ENCODE measurements at regions not wholly inside any gene's neighbourhood (a gene's known extent, or its start where the extent isn't known, plus 50 kb on each side); places are given as distances from the start of the nearest gene placed in this dataset.
A peak's percentile ranks its signal among the peaks of the same experiment; 100 is the strongest.

GRCh38 chr20:10893321-10893720, 219.5 kb upstream of the JAG1 start:
- intact Hi-C loops (cut with DNase I) = no loop called here
- WGBS = 79% methylated on average over 3 of the region's 3 CpGs

GRCh38 chr20:10897336-10897735, 223.5 kb upstream of the JAG1 start:
- peaks cover 0 to 6% (median 5%) of the 10 kb centered on the region in 4 donors for H3K4me1 ChIP-seq
- TF ChIP-seq EP300 (IDR thresholded peaks at IDR 0.05) (no peak), POLR2A (IDR thresholded peaks at IDR 0.05; ENCODE audit: low read depth) (no peak), POLR2AphosphoS5 (IDR thresholded peaks at IDR 0.05) (no peak), CTCF (IDR thresholded peaks at IDR 0.05) (no peak)
- no peak overlapping the region for H3K4me3 ChIP-seq
- no peak overlapping the region for H3K27ac ChIP-seq (replicated peaks in 1 of 4)
- no peak for DNase-seq (ENCODE audit: extremely low spot score)
- intact Hi-C loops (cut with DNase I) = no loop called here
- WGBS = 79% methylated on average over 1 of the region's 1 CpG
- H3K36me3 ChIP-seq = no peaks in the 10 kb centered on the region
- no peaks in the 10 kb centered on the region for H3K9me3 ChIP-seq
- no peaks in the 10 kb centered on the region for H3K27me3 ChIP-seq

More at GRCh38 chr20:10893321-10893720, 219.5 kb upstream of the JAG1 start:
- TF ChIP-seq CTCF (IDR thresholded peaks at IDR 0.05) = no peak
- no peak overlapping the region for H3K27ac ChIP-seq (replicated peaks in 1 of 4)
- H3K27me3 ChIP-seq = no peaks in the 10 kb centered on the region
- no peak for DNase-seq (ENCODE audit: extremely low spot score)
- no peak overlapping the region for H3K4me3 ChIP-seq
- no peaks in the 10 kb centered on the region for H3K4me1 ChIP-seq
- H3K9me3 ChIP-seq = no peaks in the 10 kb centered on the region
- no peaks in the 10 kb centered on the region for H3K36me3 ChIP-seq

- 63% methylated on average over 1 of the region's 1 CpG for WGBS
- Histone ChIP-seq H3K36me3 (no peaks in the 10 kb centered on the region), H3K4me1 (peaks cover 0 to 7% (median 5%) of the 10 kb centered on the region in 4 donors), H3K27ac (replicated peaks in 1 of 4) (no peak overlapping the region), H3K9me3 (no peaks in the 10 kb centered on the region), H3K27me3 (no peaks in the 10 kb centered on the region), H3K4me3 (no peak overlapping the region)
- TF ChIP-seq CTCF (IDR thresholded peaks at IDR 0.05) = no peak
- TF ChIP-seq EP300 (IDR thresholded peaks at IDR 0.05) = no peak
- no peak for TF ChIP-seq POLR2A (IDR thresholded peaks at IDR 0.05; ENCODE audit: low read depth)
- peak in 1 of 2 donors; percentile 14 for TF ChIP-seq POLR2AphosphoS5 (IDR thresholded peaks at IDR 0.05)
- intact Hi-C loops (cut with DNase I) = no loop called here
- DNase-seq (ENCODE audit: extremely low spot score) = no peak
Measured at GRCh38 chr20:10898552-10898951, 224.8 kb upstream of the JAG1 start.

GRCh38 chr20:10902174-10902573, 228.4 kb upstream of the JAG1 start:
- intact Hi-C loops (cut with DNase I) = no loop called here
- no peak overlapping the region for H3K27ac ChIP-seq (replicated peaks in 1 of 4)
- H3K4me3 ChIP-seq = no peak overlapping the region
- peaks cover 0 to 7% (median 5%) of the 10 kb centered on the region in 4 donors for H3K4me1 ChIP-seq
- DNase-seq (ENCODE audit: extremely low spot score) = no peak
- H3K27me3 ChIP-seq = no peaks in the 10 kb centered on the region
- 60% methylated on average over 1 of the region's 1 CpG for WGBS
- no peaks in the 10 kb centered on the region for H3K36me3 ChIP-seq
- H3K9me3 ChIP-seq = no peaks in the 10 kb centered on the region
- no peak for TF ChIP-seq POLR2A (IDR thresholded peaks at IDR 0.05; ENCODE audit: low read depth)
- TF ChIP-seq EP300 (IDR thresholded peaks at IDR 0.05) = no peak
- TF ChIP-seq CTCF (IDR thresholded peaks at IDR 0.05) = no peak
- no peak for TF ChIP-seq POLR2AphosphoS5 (IDR thresholded peaks at IDR 0.05)

GRCh38 chr20:10902576-10903282, 228.9 kb upstream of the JAG1 start:
- Histone ChIP-seq H3K9me3 (no peaks in the 10 kb centered on the region), H3K4me1 (peaks cover 0 to 7% (median 5%) of the 10 kb centered on the region in 4 donors), H3K27ac (replicated peaks in 1 of 4) (no peak overlapping the region), H3K36me3 (no peaks in the 10 kb centered on the region), H3K27me3 (no peaks in the 10 kb centered on the region), H3K4me3 (no peak overlapping the region)
- no peak for DNase-seq (ENCODE audit: extremely low spot score)
- intact Hi-C loops (cut with DNase I) = no loop called here
- TF ChIP-seq CTCF (IDR thresholded peaks at IDR 0.05) (no peak), POLR2AphosphoS5 (IDR thresholded peaks at IDR 0.05) (no peak), POLR2A (IDR thresholded peaks at IDR 0.05; ENCODE audit: low read depth) (no peak), EP300 (IDR thresholded peaks at IDR 0.05) (no peak)
- 74% methylated on average over 1 of the region's 1 CpG for WGBS
